ENCODE measurements at regions not wholly inside any gene's neighbourhood (a gene's known extent, or its start where the extent isn't known, plus 50 kb on each side); places are given as distances from the start of the nearest gene placed in this dataset.

GRCh38 chr4:127421437-127421836, 211.3 kb upstream of the INTU start:
- in situ Hi-C loops (cut with HindIII; ENCODE audit: extremely low pct_ligation_motif_present, low pct_unique_long_range_greater_than_20kb), result no loop called here
- Histone ChIP-seq H3K27ac (ENCODE audit: extremely low read length, insufficient read depth, low read length) (no peak overlapping the region), H3K9ac (ENCODE audit: insufficient read depth, low read depth, low read length) (no peak overlapping the region), H4K20me1 (ENCODE audit: insufficient read depth, low read length) (no peaks in the 10 kb centered on the region), H3K4me1 (ENCODE audit: insufficient read depth, low read length) (no peaks in the 10 kb centered on the region), H2AFZ (ENCODE audit: low read length) (no peak overlapping the region), H3K4me2 (ENCODE audit: low read depth, low read length) (no peak overlapping the region), H3K4me3 (replicated peaks in 1 of 3; ENCODE audit: insufficient read depth in 1 of 3, low read depth in 2 of 3, low read length in 3 of 3) (no peak overlapping the region), H3K9me3 (ENCODE audit: low read length) (no peaks in the 10 kb centered on the region), H3K36me3 (replicated peaks in 1 of 2; ENCODE audit: control insufficient read depth in 1 of 2, insufficient read depth in 2 of 2, low read length in 2 of 2) (no peaks in the 10 kb centered on the region), H3K79me2 (ENCODE audit: insufficient read depth, low read length) (no peaks in the 10 kb centered on the region), H3K27me3 (ENCODE audit: control insufficient read depth in 1 of 2, insufficient read depth in 2 of 2, low read length in 2 of 2) (no peaks in the 10 kb centered on the region)
- ChIA-PET CTCF (ENCODE audit: low intra/inter-chr PET ratio, low total read pairs) (no interaction called here), POLR2A (no interaction called here)
- ATAC-seq (no peak), FAIRE-seq (no peak), DNase-seq (ENCODE audit: low spot score) (no peak)
- BruUV-seq (replicated peaks), result no TSS peak
- intact Hi-C loops (cut with micrococcal nuclease; ENCODE audit: unreplicated experiment), result no loop called here
- TF ChIP-seq ZNF639 (CRISPR knock-in tag; conservative IDR thresholded peaks at IDR 0.05) (no peak), ZNF292 (CRISPR knock-in tag; IDR thresholded peaks at IDR 0.05; ENCODE audit: borderline replicate concordance, low read depth) (no peak), CREB1 (IDR thresholded peaks at IDR 0.05) (no peak), CREB1 (CRISPR knock-in tag; IDR thresholded peaks at IDR 0.05) (no peak), PTBP1 (IDR thresholded peaks at IDR 0.05; ENCODE audit: low read depth, low read length, poor library complexity, severe bottlenecking) (no peak), ZNF382 (CRISPR knock-in tag; IDR thresholded peaks at IDR 0.05; ENCODE audit: borderline replicate concordance) (no peak), DR1 (CRISPR knock-in tag; IDR thresholded peaks at IDR 0.05) (no peak), BORCS8-MEF2B (CRISPR knock-in tag; IDR thresholded peaks at IDR 0.05) (no peak), BHLHE40 (IDR thresholded peaks at IDR 0.05; ENCODE audit: low read length) (no peak), HIC2 (CRISPR knock-in tag; IDR thresholded peaks at IDR 0.05; ENCODE audit: low read depth) (no peak), TBL1XR1 (IDR thresholded peaks at IDR 0.05; ENCODE audit: borderline replicate concordance, low read length, partially characterized antibody) (no peak), THRA (CRISPR knock-in tag; IDR thresholded peaks at IDR 0.05; ENCODE audit: borderline replicate concordance) (no peak), HES4 (CRISPR knock-in tag; IDR thresholded peaks at IDR 0.05; ENCODE audit: borderline replicate concordance) (no peak), RNF219 (CRISPR knock-in tag; IDR thresholded peaks at IDR 0.05) (no peak)
